ENCODE measurements at regions not wholly inside any gene's neighbourhood (a gene's known extent, or its start where the extent isn't known, plus 50 kb on each side); places are given as distances from the start of the nearest gene placed in this dataset.

DNA sequence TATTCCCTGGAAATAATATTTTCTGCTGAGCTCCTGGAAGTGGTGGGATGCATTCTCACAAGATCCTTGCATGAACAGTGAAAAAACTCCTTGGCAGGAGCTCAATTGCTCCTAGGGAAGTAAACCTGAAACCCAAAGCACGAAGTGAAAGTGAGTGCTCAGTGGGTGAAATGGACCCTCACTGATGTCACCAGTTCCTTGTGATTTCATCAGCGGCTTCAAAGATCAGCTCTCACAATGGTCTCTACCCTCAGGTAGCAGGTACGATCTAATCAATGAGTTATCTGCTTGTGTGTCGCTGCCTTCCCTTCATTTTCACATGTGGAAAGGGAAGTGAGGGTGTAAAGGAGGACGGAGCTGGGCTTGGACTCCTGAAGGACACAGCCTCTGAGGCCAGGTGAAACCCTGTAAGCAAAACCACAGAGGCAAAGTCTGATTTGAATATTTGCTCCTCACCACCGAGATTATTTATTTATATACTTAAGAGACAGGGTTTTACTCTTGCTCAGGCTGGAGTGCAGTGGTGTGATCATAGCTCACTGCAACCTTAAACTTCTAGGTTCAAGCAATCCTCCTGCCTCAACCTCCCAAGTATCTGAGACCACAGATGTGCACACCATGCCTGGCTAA, 255.4 kb upstream of the LYZL1 start:
- intact Hi-C loops (cut with DNase I; ENCODE audit: low total_unique reads) = no loop called here
- TF ChIP-seq CTCF (IDR thresholded peaks at IDR 0.05) = no peak
- no peak for TF ChIP-seq POLR2A (IDR thresholded peaks at IDR 0.05)
- no peak for DNase-seq (ENCODE audit: low spot score in 2 of 2)
- H3K4me3 ChIP-seq (ENCODE audit: low read depth, poor library complexity, severe bottlenecking) = no peak overlapping the region
- WGBS, 2 donors = 84 to 85% methylated on average over 6 of the region's 6 CpGs

GRCh38 chr10:29034592-29034991, 254.3 kb upstream of the LYZL1 start:
- WGBS, 2 donors = 55 to 56% methylated on average over 5 of the region's 5 CpGs
- intact Hi-C loops (cut with DNase I; ENCODE audit: low total_unique reads) = no loop called here
- DNase-seq (ENCODE audit: low spot score in 2 of 2) = no peak
- TF ChIP-seq POLR2A (IDR thresholded peaks at IDR 0.05) = no peak
- no peak for TF ChIP-seq CTCF (IDR thresholded peaks at IDR 0.05)
- no peak overlapping the region for H3K4me3 ChIP-seq (ENCODE audit: low read depth, poor library complexity, severe bottlenecking)

DNA sequence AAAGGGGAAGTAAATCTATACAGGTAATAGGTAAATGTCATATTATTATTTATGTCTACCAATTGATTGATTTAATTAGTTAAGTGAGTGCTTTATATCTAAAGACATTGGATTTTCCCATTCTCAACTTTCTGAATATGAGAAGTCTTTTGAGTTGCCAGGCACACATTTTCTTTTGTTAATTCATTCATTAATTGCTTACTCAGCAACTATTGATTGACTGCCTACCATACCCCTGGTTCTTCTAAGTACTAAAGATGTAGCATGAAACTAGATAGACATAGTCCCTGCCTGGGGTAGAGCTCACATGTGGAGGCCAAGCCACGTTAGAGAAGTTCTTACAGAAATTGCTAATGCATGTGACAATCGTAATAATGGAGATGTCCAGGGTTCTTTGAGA, 253.1 kb upstream of the LYZL1 start:
- no peak for DNase-seq (ENCODE audit: low spot score in 2 of 2)
- no peak for TF ChIP-seq POLR2A (IDR thresholded peaks at IDR 0.05)
- TF ChIP-seq CTCF (IDR thresholded peaks at IDR 0.05) = no peak
- intact Hi-C loops (cut with DNase I; ENCODE audit: low total_unique reads) = no loop called here
- H3K4me3 ChIP-seq (ENCODE audit: low read depth, poor library complexity, severe bottlenecking) = no peak overlapping the region
- WGBS, 2 donors = 87% methylated on average over 2 of the region's 2 CpGs

- DNase-seq (ENCODE audit: low spot score in 2 of 2) = no peak
- TF ChIP-seq POLR2A (IDR thresholded peaks at IDR 0.05) (no peak), CTCF (IDR thresholded peaks at IDR 0.05) (no peak)
- H3K4me3 ChIP-seq (ENCODE audit: low read depth, poor library complexity, severe bottlenecking) = no peak overlapping the region
- intact Hi-C loops (cut with DNase I; ENCODE audit: low total_unique reads) = no loop called here
- 87 to 94% methylated on average over 12 of the region's 12 CpGs for WGBS, 2 donors
These were observed 251.3 kb upstream of the LYZL1 start for GRCh38 chr10:29037348-29038113.

DNA sequence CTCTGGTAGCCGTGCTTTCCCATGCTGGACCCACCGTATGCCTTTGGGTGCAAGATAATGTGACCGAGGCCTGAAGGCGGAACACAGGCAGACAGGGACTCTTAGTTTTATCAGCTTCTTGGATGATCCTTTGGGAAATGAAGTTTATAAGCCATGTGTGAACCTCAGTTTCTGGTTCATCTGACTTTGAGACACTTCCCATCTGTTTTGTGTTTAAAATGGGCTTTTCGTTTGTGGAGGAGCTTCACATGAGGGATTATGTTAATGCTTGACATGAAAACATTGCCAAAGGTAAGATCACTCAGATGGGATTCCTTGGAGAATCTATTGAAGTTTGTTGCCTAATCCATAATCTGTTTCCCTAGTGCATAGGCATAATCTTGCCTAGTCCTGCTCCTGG, 249.8 kb upstream of the LYZL1 start:
- no peak overlapping the region for H3K4me3 ChIP-seq (ENCODE audit: low read depth, poor library complexity, severe bottlenecking)
- WGBS, 2 donors = 77 to 79% methylated on average over 5 of the region's 5 CpGs
- TF ChIP-seq POLR2A (IDR thresholded peaks at IDR 0.05) (no peak), CTCF (IDR thresholded peaks at IDR 0.05) (no peak)
- intact Hi-C loops (cut with DNase I; ENCODE audit: low total_unique reads) = no loop called here
- no peak for DNase-seq (ENCODE audit: low spot score in 2 of 2)

All from lower leg skin (tissue), 4 donors.